HL-60 (cell line): ENCODE measurements at regions not wholly inside any gene's neighbourhood (a gene's known extent, or its start where the extent isn't known, plus 50 kb on each side); places are given as distances from the start of the nearest gene placed in this dataset.

Experiments
- DNase-seq, 2 experiments: peaks; one replicate each; pipeline ENCODE4 v3.0.0-alpha.2; 2010 to 2020; ENCODE audit warnings: low read depth in 1 of 2, low spot score in 1 of 2
- H3K27ac ChIP-seq: fragments of 250-450 bp; sonication (Bioruptor Pico); replicated peaks from 2 replicates; pipeline ENCODE4 v1.5.1; 2020; ENCODE audit warnings: mild to moderate bottlenecking, moderate library complexity
- H3K27me3 ChIP-seq: fragments of 250-450 bp; sonication (Bioruptor Pico); 2 replicates; pipeline ENCODE4 v1.5.1; 2021; ENCODE audit warnings: mild to moderate bottlenecking, moderate library complexity; ENCODE audit not compliant: insufficient read depth, poor library complexity, severe bottlenecking
- H3K4me3 ChIP-seq: replicated peaks from 2 replicates; pipeline ENCODE4 v1.5.1; 2011; ENCODE audit warnings: mild to moderate bottlenecking, control low read depth, low read length; ENCODE audit not compliant: insufficient read depth
- GABPA ChIP-seq: IDR thresholded peaks from 2 replicates; pipeline ENCODE4 v1.6.1; 2012; ENCODE audit warnings: low read depth
- POLR2AphosphoS5 ChIP-seq: IDR thresholded peaks from 2 replicates; pipeline ENCODE4 v1.6.1; 2012; ENCODE audit warnings: low read depth
- SPI1 ChIP-seq: IDR thresholded peaks from 2 replicates; pipeline ENCODE4 v1.6.1; 2012; ENCODE audit warnings: low read depth, mild to moderate bottlenecking, borderline replicate concordance
- TF ChIP-seq, protein P1 (sequence below): IDR thresholded peaks from 2 replicates; pipeline ENCODE4 v1.6.1; 2012; ENCODE audit warnings: low read depth; ENCODE audit not compliant: insufficient replicate concordance
- TF ChIP-seq, protein P2 (sequence below): IDR thresholded peaks from one replicate; pipeline ENCODE4 v1.5.1; 2011; ENCODE audit warnings: low read length, control low read depth, inconsistent platforms; ENCODE audit not compliant: insufficient read depth

DNA sequence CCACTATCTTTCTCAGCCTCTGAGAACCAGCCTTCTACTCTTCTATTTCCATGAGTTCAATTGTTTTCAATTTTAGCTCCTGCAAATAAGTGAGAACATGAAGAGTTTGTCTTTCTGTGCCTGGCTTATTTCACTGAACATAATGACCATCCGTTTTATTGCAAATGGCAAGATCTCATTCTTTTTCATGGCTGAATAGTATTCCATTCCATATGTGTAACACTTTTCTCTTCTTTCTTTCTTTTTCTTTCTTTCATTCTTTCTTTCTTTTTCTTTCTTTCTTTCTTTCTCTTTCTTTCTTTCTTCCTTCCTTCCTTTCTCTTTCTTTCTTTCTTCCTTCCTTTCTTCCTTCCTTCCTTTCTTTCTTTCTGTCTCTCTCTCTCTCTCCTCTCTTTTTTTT, 228.7 kb downstream of the SHOX start:
- Histone ChIP-seq H3K4me3 (no peak overlapping the region), H3K27me3 (no peaks in the 10 kb centered on the region), H3K27ac (no peak overlapping the region)
- DNase-seq: no peak
- TF ChIP-seq SPI1: no peak
- TF ChIP-seq, protein P1, sequence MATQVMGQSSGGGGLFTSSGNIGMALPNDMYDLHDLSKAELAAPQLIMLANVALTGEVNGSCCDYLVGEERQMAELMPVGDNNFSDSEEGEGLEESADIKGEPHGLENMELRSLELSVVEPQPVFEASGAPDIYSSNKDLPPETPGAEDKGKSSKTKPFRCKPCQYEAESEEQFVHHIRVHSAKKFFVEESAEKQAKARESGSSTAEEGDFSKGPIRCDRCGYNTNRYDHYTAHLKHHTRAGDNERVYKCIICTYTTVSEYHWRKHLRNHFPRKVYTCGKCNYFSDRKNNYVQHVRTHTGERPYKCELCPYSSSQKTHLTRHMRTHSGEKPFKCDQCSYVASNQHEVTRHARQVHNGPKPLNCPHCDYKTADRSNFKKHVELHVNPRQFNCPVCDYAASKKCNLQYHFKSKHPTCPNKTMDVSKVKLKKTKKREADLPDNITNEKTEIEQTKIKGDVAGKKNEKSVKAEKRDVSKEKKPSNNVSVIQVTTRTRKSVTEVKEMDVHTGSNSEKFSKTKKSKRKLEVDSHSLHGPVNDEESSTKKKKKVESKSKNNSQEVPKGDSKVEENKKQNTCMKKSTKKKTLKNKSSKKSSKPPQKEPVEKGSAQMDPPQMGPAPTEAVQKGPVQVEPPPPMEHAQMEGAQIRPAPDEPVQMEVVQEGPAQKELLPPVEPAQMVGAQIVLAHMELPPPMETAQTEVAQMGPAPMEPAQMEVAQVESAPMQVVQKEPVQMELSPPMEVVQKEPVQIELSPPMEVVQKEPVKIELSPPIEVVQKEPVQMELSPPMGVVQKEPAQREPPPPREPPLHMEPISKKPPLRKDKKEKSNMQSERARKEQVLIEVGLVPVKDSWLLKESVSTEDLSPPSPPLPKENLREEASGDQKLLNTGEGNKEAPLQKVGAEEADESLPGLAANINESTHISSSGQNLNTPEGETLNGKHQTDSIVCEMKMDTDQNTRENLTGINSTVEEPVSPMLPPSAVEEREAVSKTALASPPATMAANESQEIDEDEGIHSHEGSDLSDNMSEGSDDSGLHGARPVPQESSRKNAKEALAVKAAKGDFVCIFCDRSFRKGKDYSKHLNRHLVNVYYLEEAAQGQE: no peak
- TF ChIP-seq POLR2AphosphoS5: no peak
- TF ChIP-seq GABPA: no peak
- TF ChIP-seq, protein P2, sequence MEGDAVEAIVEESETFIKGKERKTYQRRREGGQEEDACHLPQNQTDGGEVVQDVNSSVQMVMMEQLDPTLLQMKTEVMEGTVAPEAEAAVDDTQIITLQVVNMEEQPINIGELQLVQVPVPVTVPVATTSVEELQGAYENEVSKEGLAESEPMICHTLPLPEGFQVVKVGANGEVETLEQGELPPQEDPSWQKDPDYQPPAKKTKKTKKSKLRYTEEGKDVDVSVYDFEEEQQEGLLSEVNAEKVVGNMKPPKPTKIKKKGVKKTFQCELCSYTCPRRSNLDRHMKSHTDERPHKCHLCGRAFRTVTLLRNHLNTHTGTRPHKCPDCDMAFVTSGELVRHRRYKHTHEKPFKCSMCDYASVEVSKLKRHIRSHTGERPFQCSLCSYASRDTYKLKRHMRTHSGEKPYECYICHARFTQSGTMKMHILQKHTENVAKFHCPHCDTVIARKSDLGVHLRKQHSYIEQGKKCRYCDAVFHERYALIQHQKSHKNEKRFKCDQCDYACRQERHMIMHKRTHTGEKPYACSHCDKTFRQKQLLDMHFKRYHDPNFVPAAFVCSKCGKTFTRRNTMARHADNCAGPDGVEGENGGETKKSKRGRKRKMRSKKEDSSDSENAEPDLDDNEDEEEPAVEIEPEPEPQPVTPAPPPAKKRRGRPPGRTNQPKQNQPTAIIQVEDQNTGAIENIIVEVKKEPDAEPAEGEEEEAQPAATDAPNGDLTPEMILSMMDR: no peak

DNA sequence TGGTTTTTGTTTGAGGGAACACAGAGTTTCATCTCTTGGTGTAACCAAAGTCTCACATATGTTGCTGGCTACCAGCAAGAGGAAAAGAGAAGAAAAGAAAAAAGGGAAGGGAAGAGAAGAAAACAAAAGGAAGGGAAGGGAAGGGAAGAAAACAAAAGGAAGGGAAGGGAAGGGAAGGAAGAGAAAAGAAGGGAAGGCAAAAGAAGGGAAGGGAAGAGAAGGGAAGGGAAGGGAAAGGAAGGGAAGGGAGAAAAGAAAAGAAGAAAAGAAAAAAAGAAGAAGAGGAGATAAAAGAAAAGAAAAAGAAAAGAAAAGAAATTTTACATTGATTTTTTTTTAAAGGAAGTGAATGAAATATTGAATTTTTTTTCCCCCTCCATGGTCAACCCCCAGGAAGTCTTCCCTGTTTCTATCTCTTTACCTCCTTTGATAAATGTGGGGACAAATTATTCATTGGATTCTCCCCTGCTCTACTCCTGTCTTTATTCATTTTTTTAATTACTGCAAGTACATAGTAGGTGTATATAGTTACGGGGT, 228.0 kb downstream of the SHOX start:
- H3K4me3 ChIP-seq: no peak overlapping the region
- TF ChIP-seq, protein P1: no peak
- TF ChIP-seq POLR2AphosphoS5: no peak
- TF ChIP-seq GABPA: no peak
- TF ChIP-seq, protein P2: no peak
- DNase-seq: no peak
- H3K27me3 ChIP-seq: no peaks in the 10 kb centered on the region
- H3K27ac ChIP-seq: no peak overlapping the region

DNA sequence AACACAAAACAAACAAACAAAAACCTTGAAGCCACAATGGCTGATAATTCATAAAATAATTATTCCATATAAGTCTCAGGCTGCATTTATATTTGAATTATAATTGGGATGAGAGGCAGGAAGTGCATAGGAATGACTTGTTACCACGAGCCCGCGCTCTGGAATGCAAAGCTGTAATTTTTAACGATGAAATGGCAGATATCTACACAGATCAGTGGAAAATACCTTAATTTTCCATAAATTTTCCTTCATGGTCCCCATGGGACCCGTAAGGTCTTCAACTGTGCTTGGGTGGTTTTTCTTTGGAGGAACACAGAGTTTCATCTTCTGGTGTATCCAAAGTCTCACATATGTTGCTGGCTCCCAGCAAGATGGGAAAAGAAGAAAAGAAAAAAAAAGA, 226.8 kb downstream of the SHOX start:
- Histone ChIP-seq H3K4me3 (no peak overlapping the region), H3K27ac (no peak overlapping the region), H3K27me3 (no peaks in the 10 kb centered on the region)
- TF ChIP-seq SPI1: no peak
- TF ChIP-seq POLR2AphosphoS5: no peak
- TF ChIP-seq, protein P1: no peak
- TF ChIP-seq, protein P2: no peak
- TF ChIP-seq GABPA: no peak
- no peak for DNase-seq
